ENCODE measurements at regions not wholly inside any gene's neighbourhood (a gene's known extent, or its start where the extent isn't known, plus 50 kb on each side); places are given as distances from the start of the nearest gene placed in this dataset.

DNA sequence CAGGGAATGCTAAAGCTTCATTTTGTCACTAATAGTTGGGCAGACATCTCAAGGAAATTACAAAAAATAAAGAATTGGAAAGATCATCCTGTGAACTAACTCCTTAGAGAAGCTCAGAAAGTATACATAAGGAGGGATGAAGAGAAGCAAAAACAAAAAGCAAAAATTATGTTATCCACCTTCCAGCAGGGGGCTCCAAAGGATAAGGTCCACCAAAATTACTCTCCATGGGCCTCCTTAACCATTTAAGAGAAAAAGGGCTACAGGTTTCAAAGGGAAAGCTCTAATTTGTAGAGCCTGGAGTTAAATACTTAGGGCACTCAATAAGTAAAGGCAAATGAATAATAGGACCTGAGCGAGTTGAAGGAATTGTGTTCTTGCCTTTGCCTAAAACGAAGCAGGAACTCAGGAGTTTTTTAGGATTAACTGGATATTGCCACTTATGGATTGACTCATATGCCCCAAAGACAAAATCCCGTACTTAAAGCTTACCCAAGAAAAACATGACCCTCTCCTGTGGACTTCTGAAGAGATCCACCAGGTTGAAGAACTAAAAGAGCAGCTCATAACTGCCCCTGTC, 1167.9 kb downstream of the DSC3 start:
- DNase-seq (ENCODE audit: low read depth in 2 of 2) = peak; percentile 63 to 65
- H3K4me3 ChIP-seq (replicated peaks in 1 of 2; ENCODE audit: low read depth in 2 of 2, low read length in 2 of 2) = no peak overlapping the region
- TF ChIP-seq, protein P1, sequence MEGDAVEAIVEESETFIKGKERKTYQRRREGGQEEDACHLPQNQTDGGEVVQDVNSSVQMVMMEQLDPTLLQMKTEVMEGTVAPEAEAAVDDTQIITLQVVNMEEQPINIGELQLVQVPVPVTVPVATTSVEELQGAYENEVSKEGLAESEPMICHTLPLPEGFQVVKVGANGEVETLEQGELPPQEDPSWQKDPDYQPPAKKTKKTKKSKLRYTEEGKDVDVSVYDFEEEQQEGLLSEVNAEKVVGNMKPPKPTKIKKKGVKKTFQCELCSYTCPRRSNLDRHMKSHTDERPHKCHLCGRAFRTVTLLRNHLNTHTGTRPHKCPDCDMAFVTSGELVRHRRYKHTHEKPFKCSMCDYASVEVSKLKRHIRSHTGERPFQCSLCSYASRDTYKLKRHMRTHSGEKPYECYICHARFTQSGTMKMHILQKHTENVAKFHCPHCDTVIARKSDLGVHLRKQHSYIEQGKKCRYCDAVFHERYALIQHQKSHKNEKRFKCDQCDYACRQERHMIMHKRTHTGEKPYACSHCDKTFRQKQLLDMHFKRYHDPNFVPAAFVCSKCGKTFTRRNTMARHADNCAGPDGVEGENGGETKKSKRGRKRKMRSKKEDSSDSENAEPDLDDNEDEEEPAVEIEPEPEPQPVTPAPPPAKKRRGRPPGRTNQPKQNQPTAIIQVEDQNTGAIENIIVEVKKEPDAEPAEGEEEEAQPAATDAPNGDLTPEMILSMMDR (IDR thresholded peaks at IDR 0.05; ENCODE audit: low read depth, low read length) = peak; percentile 36

DNA sequence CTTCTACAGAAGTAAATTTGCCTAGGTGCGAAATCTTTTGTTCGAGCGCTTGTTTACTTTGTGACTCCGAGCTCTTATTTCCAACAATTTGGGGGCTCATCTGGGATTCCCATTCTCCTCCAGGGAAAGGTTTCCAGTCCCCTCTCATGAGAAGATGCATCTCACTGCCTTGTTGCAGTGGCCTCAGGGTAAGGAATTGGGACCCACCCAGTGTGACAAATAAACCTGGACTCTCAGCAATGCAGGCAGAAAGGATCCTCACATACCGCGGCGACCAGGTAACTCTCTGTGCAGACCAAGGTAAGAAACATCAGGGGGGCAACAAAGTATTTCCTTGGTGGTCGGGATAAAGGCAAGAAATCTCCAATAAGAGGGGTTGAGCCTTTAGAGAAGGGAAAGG, 1169.3 kb downstream of the DSC3 start:
- H3K4me3 ChIP-seq (replicated peaks in 1 of 2; ENCODE audit: low read depth in 2 of 2, low read length in 2 of 2) = no peak overlapping the region
- DNase-seq (ENCODE audit: low read depth in 2 of 2) = no peak
- TF ChIP-seq, protein P1 (IDR thresholded peaks at IDR 0.05; ENCODE audit: low read depth, low read length) = no peak

DNA sequence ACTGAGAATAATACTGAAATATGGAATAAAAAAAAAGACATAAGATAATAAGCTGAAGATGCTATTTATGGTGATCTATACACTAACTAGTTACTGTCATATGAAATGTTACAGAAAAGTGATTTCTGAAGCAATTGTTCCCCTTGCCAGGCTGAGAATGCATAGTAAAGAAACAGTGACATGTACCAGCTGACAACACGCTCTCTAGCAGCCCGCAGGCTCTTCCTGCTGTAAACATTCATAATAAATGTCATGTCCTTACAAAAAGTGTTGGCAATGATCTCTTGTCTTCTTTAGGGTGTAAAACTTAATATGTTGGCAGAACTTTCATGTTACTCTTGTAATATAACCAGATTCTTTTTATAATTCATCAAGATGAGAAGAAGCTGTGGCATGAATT, 1171.3 kb downstream of the DSC3 start:
- no peak overlapping the region for H3K4me3 ChIP-seq (replicated peaks in 1 of 2; ENCODE audit: low read depth in 2 of 2, low read length in 2 of 2)
- TF ChIP-seq, protein P1 (IDR thresholded peaks at IDR 0.05; ENCODE audit: low read depth, low read length) = no peak
- no peak for DNase-seq (ENCODE audit: low read depth in 2 of 2)

DNA sequence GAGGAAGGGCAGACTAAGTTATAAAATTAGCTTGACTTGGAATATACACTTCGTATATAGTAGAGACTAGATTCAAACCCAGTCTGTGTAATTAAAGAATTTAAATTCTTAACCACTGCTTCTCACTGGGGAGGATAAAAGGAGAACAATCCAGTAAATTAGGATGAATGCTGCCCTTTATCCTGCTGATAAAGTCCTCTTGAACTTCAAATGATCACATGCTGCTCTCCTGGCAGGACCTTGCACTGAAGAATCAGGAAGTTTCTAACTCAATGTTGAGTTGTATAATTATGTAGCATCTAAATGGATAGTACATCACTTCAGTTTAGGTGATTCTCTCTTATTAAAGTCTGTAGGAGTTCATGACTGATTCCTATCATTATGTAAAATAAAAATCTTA, 1179.7 kb downstream of the DSC3 start:
- no peak overlapping the region for H3K4me3 ChIP-seq (replicated peaks in 1 of 2; ENCODE audit: low read depth in 2 of 2, low read length in 2 of 2)
- DNase-seq (ENCODE audit: low read depth in 2 of 2) = no peak
- TF ChIP-seq, protein P1 (IDR thresholded peaks at IDR 0.05; ENCODE audit: low read depth, low read length) = no peak

DNA sequence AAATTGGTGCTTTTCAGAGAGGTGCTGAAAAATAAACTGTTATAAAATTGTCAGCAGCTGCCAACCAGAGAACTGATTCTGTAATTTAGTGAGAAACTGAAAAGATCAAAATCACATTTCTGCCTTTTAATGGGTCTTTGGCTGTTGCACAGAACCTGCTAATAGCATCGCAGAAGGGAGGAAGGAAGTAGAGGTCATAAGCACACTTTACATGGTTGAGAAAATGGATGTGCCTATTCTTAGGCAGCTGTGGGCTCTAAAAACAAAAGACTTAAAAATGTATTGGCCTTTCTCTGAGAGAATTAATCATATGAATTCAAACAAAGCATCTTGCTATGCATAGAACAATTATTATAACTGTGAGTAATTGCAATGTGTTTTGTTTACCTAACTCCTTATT, 1186.9 kb downstream of the DSC3 start:
- TF ChIP-seq, protein P1 (IDR thresholded peaks at IDR 0.05; ENCODE audit: low read depth, low read length) = no peak
- DNase-seq (ENCODE audit: low read depth in 2 of 2) = peak in 1 of 2 donors; percentile 40
- no peak overlapping the region for H3K4me3 ChIP-seq (replicated peaks in 1 of 2; ENCODE audit: low read depth in 2 of 2, low read length in 2 of 2)

DNA sequence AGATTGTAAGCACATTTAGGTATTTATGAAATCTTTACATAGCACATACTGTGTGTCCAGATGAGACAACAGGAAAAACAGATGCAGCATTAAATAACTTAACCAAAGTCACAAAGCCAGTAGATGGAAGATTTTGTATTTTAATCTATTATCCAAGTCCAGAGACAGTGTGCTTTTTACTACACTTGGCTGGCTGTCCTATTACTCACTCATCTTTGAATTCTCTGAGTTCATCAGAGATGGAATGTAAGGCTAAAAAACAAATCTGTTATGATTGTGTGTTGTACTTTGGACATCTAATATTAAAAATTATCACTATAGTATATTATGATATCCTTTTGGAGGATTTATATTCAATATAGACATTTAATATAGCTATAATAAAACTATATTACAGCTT, 1189.4 kb downstream of the DSC3 start:
- peak in 1 of 2 donors; percentile 48 for DNase-seq (ENCODE audit: low read depth in 2 of 2)
- TF ChIP-seq, protein P1 (IDR thresholded peaks at IDR 0.05; ENCODE audit: low read depth, low read length) = no peak

DNA sequence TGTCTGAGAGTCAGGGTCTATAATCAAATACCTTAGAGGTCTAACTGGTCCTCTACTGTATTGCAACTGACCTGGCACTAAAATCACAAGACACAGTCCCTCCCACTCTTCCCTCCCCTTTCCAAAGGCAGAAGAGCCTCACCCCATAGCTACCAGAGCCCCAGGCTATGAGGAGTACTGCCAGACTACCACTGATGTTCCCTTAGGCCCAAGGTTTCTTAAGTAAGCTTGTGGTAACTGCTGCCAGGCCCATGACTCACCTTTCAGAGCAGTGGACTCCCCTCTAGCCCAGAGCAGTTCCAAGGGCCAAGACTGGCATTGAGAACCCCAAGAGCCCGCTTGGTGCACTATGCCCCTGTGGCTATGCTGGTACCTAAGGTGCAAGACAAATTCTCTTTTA, 1193.4 kb downstream of the DSC3 start:
- TF ChIP-seq, protein P1 (IDR thresholded peaks at IDR 0.05; ENCODE audit: low read depth, low read length) = no peak
- DNase-seq (ENCODE audit: low read depth in 2 of 2) = peak in 1 of 2 donors; percentile 15
- H3K4me3 ChIP-seq (replicated peaks in 1 of 2; ENCODE audit: low read depth in 2 of 2, low read length in 2 of 2) = no peak overlapping the region

More for the DNA sequence above, 1189.4 kb downstream of the DSC3 start:
- no peak overlapping the region for H3K4me3 ChIP-seq (replicated peaks in 1 of 2; ENCODE audit: low read depth in 2 of 2, low read length in 2 of 2)
